GM23338 (cell line): ENCODE measurements at regions not wholly inside any gene's neighbourhood (a gene's known extent, or its start where the extent isn't known, plus 50 kb on each side); places are given as distances from the start of the nearest gene placed in this dataset.
"Not testable (repeated sequence)": the region's sequence is repeated elsewhere in the genome, so short reads cannot be mapped to it uniquely, and the experiment has no call there.

ENCODE experiments used
- ATAC-seq: fragments of 200-7000 bp; cut with Tn5 transposase; 3 replicates; pipeline ENCODE4 v1.9.1; 2020
- DNase-seq: peaks from one replicate; pipeline ENCODE4 v3.0.0-alpha.2; 2015; ENCODE audit warnings: low spot score
- H2AFZ ChIP-seq: fragments of 200-600 bp; sonication (generic); 2 replicates; pipeline ENCODE4 v1.8.0; 2016; ENCODE audit warnings: antibody characterized with exemption, mild to moderate bottlenecking, moderate library complexity
- H3F3A ChIP-seq: fragments of 200-600 bp; sonication (generic); replicated peaks from 2 replicates; pipeline ENCODE4 v1.8.0; 2017; ENCODE audit warnings: antibody characterized with exemption, mixed run types, low read depth
- H3K27ac ChIP-seq: fragments of 200-600 bp; sonication (generic); 2 replicates; pipeline ENCODE4 v1.6.1; 2016; ENCODE audit warnings: low read depth
- H3K27me3 ChIP-seq: fragments of 200-600 bp; sonication (generic); 2 replicates; pipeline ENCODE4 v1.8.0; 2016; ENCODE audit warnings: mild to moderate bottlenecking, mixed run types, moderate library complexity; ENCODE audit not compliant: insufficient read depth
- H3K36me3 ChIP-seq: fragments of 200-600 bp; sonication (generic); 2 replicates; pipeline ENCODE4 v1.8.0; 2016; ENCODE audit warnings: mild to moderate bottlenecking; ENCODE audit not compliant: insufficient read depth
- H3K4me1 ChIP-seq: fragments of 200-600 bp; sonication (generic); 2 replicates; pipeline ENCODE4 v1.8.0; 2016; ENCODE audit warnings: mild to moderate bottlenecking, moderate library complexity; ENCODE audit not compliant: insufficient read depth
- H3K4me2 ChIP-seq: fragments of 200-600 bp; sonication (generic); 2 replicates; pipeline ENCODE4 v1.7.1; 2017; ENCODE audit warnings: mixed run types
- H3K4me3 ChIP-seq: fragments of 200-600 bp; sonication (generic); 2 replicates; pipeline ENCODE4 v1.6.1; 2016; ENCODE audit warnings: mixed run types
- H3K79me2 ChIP-seq: fragments of 200-600 bp; sonication (generic); replicated peaks from 2 replicates; pipeline ENCODE4 v1.8.0; 2017; ENCODE audit warnings: mild to moderate bottlenecking; ENCODE audit not compliant: insufficient read depth
- H3K9me2 ChIP-seq: fragments of 200-600 bp; sonication (generic); 2 replicates; pipeline ENCODE4 v1.8.0; 2017; ENCODE audit not compliant: insufficient read depth
- H4K20me1 ChIP-seq: fragments of 200-600 bp; sonication (generic); replicated peaks from 2 replicates; pipeline ENCODE4 v1.8.0; 2017; ENCODE audit warnings: mild to moderate bottlenecking; ENCODE audit not compliant: insufficient read depth
- H3K27ac Mint-ChIP-seq: 2 replicates; pipeline ENCODE4 v1.8.0; 2020; ENCODE audit warnings: inconsistent platforms, mild to moderate bottlenecking, moderate library complexity, mixed read lengths
- H3K27me3 Mint-ChIP-seq: 3 replicates; pipeline ENCODE4 v1.8.0; 2022; ENCODE audit warnings: low read depth, mild to moderate bottlenecking, moderate library complexity, mixed read lengths, inconsistent platforms; ENCODE audit not compliant: insufficient read depth, poor library complexity
- H3K36me3 Mint-ChIP-seq: 3 replicates; pipeline ENCODE4 v1.8.0; 2021; ENCODE audit warnings: low read depth, mild to moderate bottlenecking, inconsistent platforms, moderate library complexity, mixed read lengths
- H3K4me1 Mint-ChIP-seq: 3 replicates; pipeline ENCODE4 v1.8.0; 2020; ENCODE audit warnings: mild to moderate bottlenecking, inconsistent platforms, mixed read lengths
- H3K4me3 Mint-ChIP-seq: 3 replicates; pipeline ENCODE4 v1.8.0; 2021; ENCODE audit warnings: moderate library complexity, mild to moderate bottlenecking, inconsistent platforms, mixed read lengths
- H3K9me3 Mint-ChIP-seq: 3 replicates; pipeline ENCODE4 v1.8.0; 2020; ENCODE audit warnings: moderate library complexity, mild to moderate bottlenecking, inconsistent platforms, mixed read lengths
- ETS1 ChIP-seq: IDR thresholded peaks from 2 replicates; pipeline ENCODE4 v1.6.1; 2016; ENCODE audit warnings: antibody characterized with exemption
- EZH2 ChIP-seq: fragments of 200-600 bp; sonication (generic); IDR thresholded peaks from one replicate; pipeline ENCODE4 v1.8.0; 2017; ENCODE audit warnings: antibody characterized with exemption, mild to moderate bottlenecking, low read depth; ENCODE audit not compliant: unreplicated experiment
- EZH2phosphoT487 ChIP-seq: fragments of 200-600 bp; sonication (generic); IDR thresholded peaks from one replicate; pipeline ENCODE4 v1.8.1; 2018; ENCODE audit warnings: antibody characterized with exemption; ENCODE audit not compliant: unreplicated experiment
- NANOG ChIP-seq: IDR thresholded peaks from 2 replicates; pipeline ENCODE4 v1.6.1; 2016; ENCODE audit warnings: antibody characterized with exemption, borderline replicate concordance
- POLR2AphosphoS5 ChIP-seq: IDR thresholded peaks from 2 replicates; pipeline ENCODE4 v1.6.1; 2016; ENCODE audit warnings: antibody characterized with exemption, low read depth
- STAT1 ChIP-seq: IDR thresholded peaks from one replicate; pipeline ENCODE4 v1.6.1; 2016; ENCODE audit warnings: antibody characterized with exemption; ENCODE audit not compliant: unreplicated experiment
- ZNF331 ChIP-seq: fragments of 250-450 bp; sonication (Bioruptor Pico); IDR thresholded peaks from 2 replicates; pipeline ENCODE4 v1.5.0; 2020; ENCODE audit warnings: low read depth, mild to moderate bottlenecking, moderate library complexity
- ZNF462 ChIP-seq: fragments of 250-450 bp; sonication (Bioruptor Pico); IDR thresholded peaks from 2 replicates; pipeline ENCODE4 v1.5.0; 2020; ENCODE audit warnings: mild to moderate bottlenecking, moderate library complexity
- TF ChIP-seq, protein P1 (sequence below), 2 experiments: fragments of 200-600 bp in 1 of 2; sonication (generic) in 1 of 2; conservative IDR thresholded peaks; 2 replicates each; pipeline versions ENCODE4 v1.5.1 to v1.6.1; 2016 to 2017; ENCODE audit warnings: antibody characterized with exemption in 2 of 2, low read depth in 2 of 2, mild to moderate bottlenecking in 2 of 2, moderate library complexity in 1 of 2

DNA sequence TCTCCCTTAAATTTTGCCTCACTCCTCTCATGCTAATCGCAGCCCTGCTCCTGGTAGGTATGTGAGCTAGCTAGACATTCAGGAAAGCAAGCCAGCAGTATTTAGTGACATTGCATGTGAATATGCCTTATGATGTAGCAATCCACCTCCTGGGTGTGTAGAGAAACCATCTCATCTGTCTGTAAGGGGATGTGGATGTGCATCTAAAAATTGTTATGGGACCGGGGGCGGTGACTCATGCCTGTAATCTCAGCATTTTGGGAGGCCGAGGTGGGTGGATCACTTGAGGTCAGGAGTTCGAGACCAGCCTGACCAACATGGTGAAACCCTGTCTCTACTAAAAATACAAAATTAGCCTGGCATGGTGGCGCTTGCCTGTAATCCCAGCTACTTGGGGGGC lies 60.1 kb upstream of the KIT start:
- not testable (repeated sequence) for H3K36me3 Mint-ChIP-seq, H3K4me1 ChIP-seq, ATAC-seq, H3F3A ChIP-seq, H3K27me3 ChIP-seq, DNase-seq, H3K4me2 ChIP-seq, H3K4me3 Mint-ChIP-seq, H3K36me3 ChIP-seq, H4K20me1 ChIP-seq, H3K79me2 ChIP-seq, H3K4me3 ChIP-seq, H3K4me1 Mint-ChIP-seq, H3K9me2 ChIP-seq, H3K27me3 Mint-ChIP-seq, H3K27ac ChIP-seq, H3K9me3 Mint-ChIP-seq, H3K27ac Mint-ChIP-seq, H2AFZ ChIP-seq

- H2AFZ ChIP-seq, H3K27me3 ChIP-seq, H3K27ac Mint-ChIP-seq, H3K27ac ChIP-seq, H3K4me1 ChIP-seq, DNase-seq, H3K4me2 ChIP-seq, H3K27me3 Mint-ChIP-seq, H3K4me1 Mint-ChIP-seq, H4K20me1 ChIP-seq, H3K36me3 Mint-ChIP-seq, ATAC-seq, H3F3A ChIP-seq, H3K9me2 ChIP-seq, H3K4me3 Mint-ChIP-seq, H3K4me3 ChIP-seq, H3K9me3 Mint-ChIP-seq, H3K79me2 ChIP-seq, H3K36me3 ChIP-seq: not testable (repeated sequence)
These were observed 55.6 kb upstream of the KIT start for GRCh38 chr4:54602175-54602574.

- Histone ChIP-seq H2AFZ (no peak overlapping the region), H3F3A (no peaks in the 10 kb centered on the region), H3K36me3 (no peaks in the 10 kb centered on the region), H3K9me2 (no peaks in the 10 kb centered on the region), H4K20me1 (no peaks in the 10 kb centered on the region), H3K27me3 (no peaks in the 10 kb centered on the region), H3K27ac (no peak overlapping the region), H3K4me1 (no peaks in the 10 kb centered on the region), H3K4me3 (no peak overlapping the region), H3K79me2 (no peaks in the 10 kb centered on the region), H3K4me2 (no peak overlapping the region)
- ATAC-seq (no peak), DNase-seq (no peak)
- no peaks in the 10 kb centered on the region for H3K36me3 Mint-ChIP-seq
- H3K4me3 Mint-ChIP-seq: no peak overlapping the region
- 0 out of 3 replicates have a peak, but pooled peaks cover 3% of the 10 kb centered on the region for H3K9me3 Mint-ChIP-seq
- no peaks in the 10 kb centered on the region for H3K27me3 Mint-ChIP-seq
- H3K27ac Mint-ChIP-seq: no peak overlapping the region
- no peaks in the 10 kb centered on the region for H3K4me1 Mint-ChIP-seq
- TF ChIP-seq, protein P1, sequence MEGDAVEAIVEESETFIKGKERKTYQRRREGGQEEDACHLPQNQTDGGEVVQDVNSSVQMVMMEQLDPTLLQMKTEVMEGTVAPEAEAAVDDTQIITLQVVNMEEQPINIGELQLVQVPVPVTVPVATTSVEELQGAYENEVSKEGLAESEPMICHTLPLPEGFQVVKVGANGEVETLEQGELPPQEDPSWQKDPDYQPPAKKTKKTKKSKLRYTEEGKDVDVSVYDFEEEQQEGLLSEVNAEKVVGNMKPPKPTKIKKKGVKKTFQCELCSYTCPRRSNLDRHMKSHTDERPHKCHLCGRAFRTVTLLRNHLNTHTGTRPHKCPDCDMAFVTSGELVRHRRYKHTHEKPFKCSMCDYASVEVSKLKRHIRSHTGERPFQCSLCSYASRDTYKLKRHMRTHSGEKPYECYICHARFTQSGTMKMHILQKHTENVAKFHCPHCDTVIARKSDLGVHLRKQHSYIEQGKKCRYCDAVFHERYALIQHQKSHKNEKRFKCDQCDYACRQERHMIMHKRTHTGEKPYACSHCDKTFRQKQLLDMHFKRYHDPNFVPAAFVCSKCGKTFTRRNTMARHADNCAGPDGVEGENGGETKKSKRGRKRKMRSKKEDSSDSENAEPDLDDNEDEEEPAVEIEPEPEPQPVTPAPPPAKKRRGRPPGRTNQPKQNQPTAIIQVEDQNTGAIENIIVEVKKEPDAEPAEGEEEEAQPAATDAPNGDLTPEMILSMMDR (conservative IDR thresholded peaks at IDR 0.05; ENCODE audit: low read depth in 2 of 2): no peak
- no peak for TF ChIP-seq ZNF462 (CRISPR knock-in tag)
- no peak for TF ChIP-seq ZNF331
- TF ChIP-seq EZH2phosphoT487: no peak
- no peak for TF ChIP-seq POLR2AphosphoS5
- TF ChIP-seq STAT1: no peak
- TF ChIP-seq EZH2: no peak
- TF ChIP-seq NANOG: no peak
- TF ChIP-seq ETS1: no peak
These were observed 50.7 kb upstream of the KIT start for GRCh38 chr4:54607067-54607466.
